Tongue (tissue), 1 donor: ENCODE measurements at regions not wholly inside any gene's neighbourhood (a gene's known extent, or its start where the extent isn't known, plus 50 kb on each side); places are given as distances from the start of the nearest gene placed in this dataset. TPM values are rescaled to one million over a fixed set of nuclear protein-coding genes. Genes with fewer than 3 reads are reported as not detected.

ENCODE experiments used
- small RNA-seq: library from RNA; depleted of rRNA; stranded (forward); fragments of <200 nt; gene quantifications from one replicate; pipeline ENCODE3, GENCODE V24; 2014; ENCODE audit warnings: low replicate concordance

Small RNAs in the stretch of these regions (small RNA-seq; reads per million reads assigned to genes)
- gene AC126177.5 = not detected
